DMS153 (cell line): ENCODE measurements at regions not wholly inside any gene's neighbourhood (a gene's known extent, or its start where the extent isn't known, plus 50 kb on each side); places are given as distances from the start of the nearest gene placed in this dataset.
A peak's percentile ranks its signal among the peaks of the same experiment; 100 is the strongest.

ENCODE experiments used
- DNase-seq: peaks from one replicate; lab custom pipeline; 2025; lab: John Stamatoyannopoulos, UW

GRCh38 chr16:73670836-73671820 lies 623.2 kb upstream of the ZFHX3 start:
- DNase-seq = no peak

GRCh38 chr16:73669535-73670274 lies 621.8 kb upstream of the ZFHX3 start:
- DNase-seq = no peak

DNA sequence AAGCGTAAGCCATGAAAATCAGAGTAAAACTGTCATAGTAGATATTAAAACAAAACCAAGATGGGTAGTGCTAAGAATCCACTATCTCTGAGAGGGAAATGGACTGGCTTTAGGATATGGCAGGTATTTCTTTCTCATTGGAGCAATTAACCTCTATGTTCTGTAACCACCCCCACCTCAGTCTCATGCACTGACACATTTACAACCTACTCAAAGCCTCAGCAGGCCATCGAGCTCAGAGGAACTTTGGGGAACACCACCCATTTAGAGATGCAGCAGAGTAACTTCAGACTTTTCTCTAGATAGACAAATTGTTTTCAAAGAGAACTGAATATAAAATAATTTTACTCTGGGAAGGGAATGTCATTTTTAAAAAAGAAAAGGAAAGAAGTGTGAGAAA lies 615.8 kb upstream of the ZFHX3 start:
- no peak for DNase-seq

GRCh38 chr16:73636196-73636595 lies 588.3 kb upstream of the ZFHX3 start:
- no peak for DNase-seq

DNA sequence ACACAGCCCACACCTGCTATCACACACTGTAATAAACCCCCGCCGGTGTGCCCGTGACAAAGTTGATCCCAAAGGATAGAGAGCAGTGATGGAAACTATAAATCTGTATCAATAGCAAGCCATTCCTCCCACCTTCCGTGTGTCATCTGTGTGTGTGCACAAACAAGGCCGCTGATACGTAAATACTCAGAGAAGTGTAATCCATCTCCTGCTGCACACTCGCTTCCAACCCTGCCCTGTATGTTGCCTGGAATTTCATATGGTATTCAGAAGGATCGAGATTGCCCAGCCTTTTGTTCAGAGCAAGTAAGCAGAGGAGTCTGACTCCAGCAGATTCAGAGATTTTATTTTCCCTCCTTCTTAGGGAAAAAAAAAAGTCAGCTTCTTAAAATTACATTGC lies 581.1 kb upstream of the ZFHX3 start:
- no peak for DNase-seq

DNA sequence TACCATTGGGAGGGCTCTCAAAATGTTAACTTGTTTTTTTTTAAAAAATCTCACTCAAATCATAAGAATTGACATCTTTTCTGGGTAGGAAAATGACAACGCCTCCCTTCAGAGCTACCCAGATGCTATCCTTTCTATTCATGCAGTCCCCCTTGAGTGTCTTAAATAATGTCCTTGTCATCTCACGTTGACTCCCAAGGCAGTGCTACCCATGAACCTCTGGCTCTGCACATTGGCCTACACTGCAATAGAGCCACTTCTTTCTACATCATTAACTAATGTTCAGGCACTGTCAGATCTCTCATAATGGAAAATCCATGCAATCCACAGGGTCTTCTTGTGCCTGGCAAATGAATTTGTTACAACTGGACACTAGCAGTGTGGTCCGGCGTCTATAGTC lies 569.8 kb upstream of the ZFHX3 start:
- no peak for DNase-seq

GRCh38 chr16:73616770-73617169 lies 568.8 kb upstream of the ZFHX3 start:
- no peak for DNase-seq

GRCh38 chr16:73616166-73616753 lies 568.3 kb upstream of the ZFHX3 start:
- DNase-seq = peak; percentile 78

- no peak for DNase-seq
These were observed 567.4 kb upstream of the ZFHX3 start for GRCh38 chr16:73615071-73615940.

DNA sequence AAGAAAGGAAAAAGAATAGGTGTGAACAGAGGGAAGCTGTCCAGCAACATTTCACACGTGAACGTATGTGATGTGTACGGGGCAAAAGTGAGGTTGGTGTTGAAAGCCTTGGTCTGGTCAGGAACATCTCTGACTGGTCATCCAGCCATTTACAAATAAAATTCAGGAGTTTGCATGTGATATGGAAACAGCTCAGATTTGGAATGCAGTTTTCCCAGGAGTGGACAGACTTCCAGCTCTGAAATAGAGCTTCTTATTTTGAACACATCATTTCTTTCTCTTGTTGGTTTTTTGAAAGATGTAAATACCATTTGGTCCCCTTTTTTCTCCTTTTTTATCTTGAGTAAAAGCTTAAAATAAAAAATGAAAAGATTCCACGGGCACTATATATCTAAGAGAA lies 566.2 kb upstream of the ZFHX3 start:
- DNase-seq = no peak

GRCh38 chr16:73610605-73611156 lies 562.8 kb upstream of the ZFHX3 start:
- DNase-seq = peak; percentile 50

GRCh38 chr16:73610160-73610559 lies 562.2 kb upstream of the ZFHX3 start:
- DNase-seq = no peak

DNA sequence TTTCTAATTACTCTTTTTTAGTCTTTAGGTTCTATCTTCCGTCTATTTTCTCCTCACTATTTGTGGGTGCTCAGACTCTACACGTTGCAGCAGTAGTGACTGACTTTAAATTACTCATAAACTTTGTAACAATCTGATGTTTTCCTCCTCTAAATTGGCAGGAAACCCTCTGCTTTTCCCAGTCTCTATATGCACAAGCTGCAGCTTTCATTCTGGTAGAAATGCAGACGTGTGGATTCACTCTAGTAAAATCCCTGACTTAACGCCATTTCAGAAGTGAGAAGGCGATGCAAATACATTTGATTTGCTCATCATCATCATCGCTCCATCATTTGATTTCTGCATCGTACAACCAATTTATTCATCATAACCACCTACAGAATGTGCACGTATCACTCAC lies 561.0 kb upstream of the ZFHX3 start:
- no peak for DNase-seq

- no peak for DNase-seq
These were observed 557.4 kb upstream of the ZFHX3 start for GRCh38 chr16:73605309-73605708.

DNA sequence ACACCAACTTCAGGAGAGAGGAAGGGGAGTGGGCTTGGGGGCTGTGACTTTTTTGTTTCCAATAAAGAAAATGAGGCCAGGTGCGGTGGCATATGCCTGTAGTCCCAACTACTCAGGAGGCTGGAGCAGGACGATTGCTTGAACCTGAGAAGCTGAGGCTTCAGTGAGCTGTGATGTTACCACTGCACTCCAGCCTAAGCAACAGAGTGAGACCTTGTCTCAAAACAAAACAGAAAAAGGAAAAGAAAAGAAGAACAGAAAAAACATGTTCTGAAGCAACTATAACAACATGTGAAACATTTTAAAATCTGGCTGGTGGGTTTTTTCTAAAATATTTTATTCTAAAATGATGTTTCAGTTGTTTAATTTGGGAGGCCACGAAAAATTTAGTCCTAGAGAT lies 554.0 kb upstream of the ZFHX3 start:
- DNase-seq = no peak

- no peak for DNase-seq
These were observed 551.9 kb upstream of the ZFHX3 start for GRCh38 chr16:73599870-73600269.

DNA sequence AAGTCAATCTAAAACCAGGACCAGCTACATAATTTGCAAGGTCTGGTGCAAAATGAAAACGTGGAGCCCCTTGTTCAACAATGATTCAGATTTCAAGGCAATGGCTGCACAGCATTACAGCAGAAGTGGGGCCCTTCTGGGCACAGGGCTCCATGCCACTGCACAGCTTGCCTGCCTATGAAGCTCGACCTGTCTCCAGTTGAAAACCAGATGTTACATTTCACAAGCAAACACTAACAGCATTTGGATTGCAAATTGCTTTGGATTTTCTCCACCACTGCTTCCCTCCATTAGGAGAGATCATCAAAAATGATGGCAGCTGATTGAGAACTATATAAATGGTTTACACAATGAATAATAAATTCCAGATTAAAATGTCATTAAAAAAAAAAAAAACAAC lies 551.4 kb upstream of the ZFHX3 start:
- DNase-seq = no peak

DNA sequence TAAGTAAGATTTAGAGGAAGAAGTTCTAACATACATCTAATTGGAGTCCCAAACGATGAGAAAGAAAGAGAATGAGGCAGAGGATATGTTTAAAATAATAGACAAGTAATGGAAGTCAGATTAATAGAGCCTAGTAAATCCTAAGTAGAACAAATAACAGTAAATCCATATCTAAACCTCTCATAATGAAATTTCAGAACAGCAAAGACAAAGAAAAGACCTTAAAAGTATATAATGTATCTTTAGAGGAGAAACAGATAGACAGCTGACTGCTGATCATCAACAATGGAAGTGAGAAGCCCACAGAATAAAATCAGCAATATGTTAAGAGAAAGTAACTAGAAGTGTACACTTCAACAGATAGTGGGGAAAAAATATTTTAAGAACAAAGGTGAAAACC lies 536.2 kb upstream of the ZFHX3 start:
- DNase-seq = no peak

DNA sequence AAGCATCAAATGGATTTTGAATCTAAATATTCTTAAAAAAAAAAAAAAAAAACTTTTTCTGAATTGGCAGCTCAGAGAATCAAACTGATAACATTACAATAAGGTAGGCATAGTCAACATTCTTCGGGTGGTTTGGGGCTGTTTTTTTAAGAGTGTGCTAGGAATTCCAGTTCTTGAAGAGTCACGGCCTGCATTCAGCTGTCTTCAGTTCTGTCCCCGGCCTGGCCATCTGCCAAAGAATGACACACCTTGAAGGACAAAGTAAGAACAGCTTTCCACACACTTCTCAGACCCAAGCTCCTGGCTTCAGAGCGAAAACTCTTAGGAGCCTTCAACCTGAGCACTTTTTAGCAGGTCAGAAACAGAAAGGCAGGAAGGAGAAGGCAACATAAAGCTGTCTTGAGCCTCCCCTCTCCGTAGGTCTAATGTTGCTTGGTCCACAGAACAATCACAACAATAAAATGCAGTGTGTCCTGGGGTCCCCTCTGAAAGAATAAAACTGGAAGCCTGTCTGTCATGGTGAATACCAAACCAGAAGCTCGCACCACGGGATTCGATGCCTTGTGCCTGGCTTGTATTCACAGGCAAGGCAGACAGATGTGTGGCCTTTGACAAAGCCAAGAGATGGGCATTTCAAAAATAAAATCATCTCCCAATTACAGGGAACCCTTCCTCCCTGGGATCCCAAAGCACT lies 524.4 kb upstream of the ZFHX3 start:
- DNase-seq = no peak

DNA sequence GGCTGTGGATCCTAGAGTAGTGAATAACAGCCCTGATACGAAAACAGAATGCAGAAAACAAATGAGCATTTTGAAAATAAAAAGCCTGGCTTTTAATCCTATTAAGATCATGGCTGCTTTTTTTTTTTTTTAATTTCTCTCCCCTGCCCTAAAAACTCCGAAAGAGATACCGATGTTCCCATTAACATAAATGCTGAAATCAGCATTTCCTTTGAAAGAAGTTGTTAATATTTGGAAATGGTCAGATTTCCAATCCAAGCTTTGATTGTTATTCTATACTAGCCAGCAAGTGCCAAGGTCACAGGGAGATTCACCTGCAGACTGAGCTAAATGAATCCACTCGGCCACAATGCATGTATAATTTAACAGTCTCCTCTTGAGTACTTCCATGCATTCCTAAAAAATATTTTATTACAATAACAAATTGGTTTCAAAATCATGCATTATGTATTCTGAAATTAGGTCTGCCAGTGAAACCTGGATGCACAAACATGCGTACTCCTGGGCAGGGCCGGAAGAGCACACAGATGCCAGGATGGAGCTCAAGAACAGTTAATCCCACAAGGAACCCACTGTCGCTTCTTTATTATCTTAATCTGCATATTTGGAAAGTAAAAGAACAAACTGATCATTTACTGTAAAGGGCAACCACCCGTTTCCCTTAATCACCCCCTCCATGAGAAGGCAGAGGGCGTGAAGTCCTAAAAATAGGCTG lies 521.5 kb upstream of the ZFHX3 start:
- no peak for DNase-seq
